GM13976 (cell line): ENCODE measurements at regions not wholly inside any gene's neighbourhood (a gene's known extent, or its start where the extent isn't known, plus 50 kb on each side); places are given as distances from the start of the nearest gene placed in this dataset.

Experiments used
- DNase-seq: peaks from one replicate; pipeline ENCODE4 v3.0.0; 2012; ENCODE audit warnings: low spot score
- CTCF ChIP-seq: IDR thresholded peaks from 2 replicates; pipeline ENCODE4 v1.5.1; 2012; ENCODE audit warnings: borderline replicate concordance, mild to moderate bottlenecking; ENCODE audit not compliant: insufficient read depth; ENCODE audit errors: extremely low read depth, missing control alignments, control extremely low read depth
- in situ Hi-C: fragments of 300-500 bp; cut with MboI; formaldehyde crosslinking; loops from one replicate; pipeline ENCODE4 v1.12.0; 2022; ENCODE audit warnings: low sequenced_read_pairs, mixed read lengths, inconsistent platforms; ENCODE audit not compliant: unreplicated experiment

- in situ Hi-C loops = no loop called here
- no peak for TF ChIP-seq CTCF
- DNase-seq = no peak
Observed at GRCh38 chr4:36532670-36533379, 251.4 kb downstream of the DTHD1 start.

DNA sequence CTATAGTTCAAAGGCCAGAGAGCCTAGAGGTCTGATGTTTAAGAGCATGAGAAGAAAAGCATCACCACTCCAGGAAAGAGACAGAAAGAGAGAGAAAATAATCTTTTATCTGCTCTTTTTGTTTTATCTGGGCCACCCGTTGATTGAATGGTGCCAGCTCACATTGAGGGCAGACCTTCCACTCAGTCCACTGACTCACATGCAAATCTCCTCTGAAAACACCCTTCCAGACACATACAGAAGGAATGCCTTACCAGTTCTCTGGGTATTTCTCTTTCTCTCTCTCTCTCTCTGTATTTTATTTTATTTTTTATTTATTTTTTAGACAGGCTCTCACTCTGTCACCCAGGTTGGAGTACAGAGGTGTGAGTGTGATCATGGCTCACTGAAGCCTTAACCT is 252.5 kb downstream of the DTHD1 start:
- DNase-seq = no peak
- no peak for TF ChIP-seq CTCF
- in situ Hi-C loops = no loop called here

GRCh38 chr4:36547383-36547782 is 266.0 kb downstream of the DTHD1 start:
- TF ChIP-seq CTCF = no peak
- no peak for DNase-seq
- in situ Hi-C loops = no loop called here

GRCh38 chr4:36549252-36549651 is 267.8 kb downstream of the DTHD1 start:
- DNase-seq = no peak
- no peak for TF ChIP-seq CTCF
- in situ Hi-C loops = no loop called here

- TF ChIP-seq CTCF = no peak
- in situ Hi-C loops = no loop called here
- no peak for DNase-seq
Observed at GRCh38 chr4:36549992-36550391, 268.6 kb downstream of the DTHD1 start.

- in situ Hi-C loops = no loop called here
- TF ChIP-seq CTCF = no peak
- DNase-seq = no peak
Observed at GRCh38 chr4:36551697-36552214, 270.3 kb downstream of the DTHD1 start.
